ENCODE measurements at regions not wholly inside any gene's neighbourhood (a gene's known extent, or its start where the extent isn't known, plus 50 kb on each side); places are given as distances from the start of the nearest gene placed in this dataset.

DNA sequence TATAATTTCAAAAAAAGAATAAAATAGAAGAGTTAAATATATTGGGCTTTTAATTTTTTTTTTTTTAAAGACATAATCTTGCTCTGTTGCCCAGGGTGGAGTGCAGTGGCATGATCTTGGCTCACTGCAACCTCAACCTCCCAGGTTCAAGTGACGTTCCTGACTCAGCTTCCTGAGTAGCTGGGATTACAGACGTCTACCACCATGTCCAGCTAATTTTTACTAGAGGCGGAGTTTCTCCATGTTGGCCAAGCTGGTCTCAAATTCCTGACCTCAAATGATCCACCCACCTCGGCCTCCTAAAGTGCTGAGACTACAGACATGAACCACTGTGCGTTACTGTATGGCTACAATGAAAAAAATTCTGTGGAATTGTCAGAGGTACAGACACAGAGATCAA is 98.1 kb upstream of the RGPD4 start:
- TF ChIP-seq, protein P1, sequence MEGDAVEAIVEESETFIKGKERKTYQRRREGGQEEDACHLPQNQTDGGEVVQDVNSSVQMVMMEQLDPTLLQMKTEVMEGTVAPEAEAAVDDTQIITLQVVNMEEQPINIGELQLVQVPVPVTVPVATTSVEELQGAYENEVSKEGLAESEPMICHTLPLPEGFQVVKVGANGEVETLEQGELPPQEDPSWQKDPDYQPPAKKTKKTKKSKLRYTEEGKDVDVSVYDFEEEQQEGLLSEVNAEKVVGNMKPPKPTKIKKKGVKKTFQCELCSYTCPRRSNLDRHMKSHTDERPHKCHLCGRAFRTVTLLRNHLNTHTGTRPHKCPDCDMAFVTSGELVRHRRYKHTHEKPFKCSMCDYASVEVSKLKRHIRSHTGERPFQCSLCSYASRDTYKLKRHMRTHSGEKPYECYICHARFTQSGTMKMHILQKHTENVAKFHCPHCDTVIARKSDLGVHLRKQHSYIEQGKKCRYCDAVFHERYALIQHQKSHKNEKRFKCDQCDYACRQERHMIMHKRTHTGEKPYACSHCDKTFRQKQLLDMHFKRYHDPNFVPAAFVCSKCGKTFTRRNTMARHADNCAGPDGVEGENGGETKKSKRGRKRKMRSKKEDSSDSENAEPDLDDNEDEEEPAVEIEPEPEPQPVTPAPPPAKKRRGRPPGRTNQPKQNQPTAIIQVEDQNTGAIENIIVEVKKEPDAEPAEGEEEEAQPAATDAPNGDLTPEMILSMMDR (IDR thresholded peaks at IDR 0.05; ENCODE audit: insufficient read depth, low read depth, low read length), result no peak
- DNase-seq (ENCODE audit: low read depth), result no peak
- ChIA-PET POLR2A (no interaction called here), CTCF (no interaction called here)
- Histone ChIP-seq H3K27me3 (ENCODE audit: control insufficient read depth, insufficient read depth, low read length) (no peaks in the 10 kb centered on the region), H3K36me3 (ENCODE audit: control insufficient read depth, insufficient read depth, low read length) (no peaks in the 10 kb centered on the region), H3K4me3 (ENCODE audit: low read depth, low read length) (no peak overlapping the region)

DNA sequence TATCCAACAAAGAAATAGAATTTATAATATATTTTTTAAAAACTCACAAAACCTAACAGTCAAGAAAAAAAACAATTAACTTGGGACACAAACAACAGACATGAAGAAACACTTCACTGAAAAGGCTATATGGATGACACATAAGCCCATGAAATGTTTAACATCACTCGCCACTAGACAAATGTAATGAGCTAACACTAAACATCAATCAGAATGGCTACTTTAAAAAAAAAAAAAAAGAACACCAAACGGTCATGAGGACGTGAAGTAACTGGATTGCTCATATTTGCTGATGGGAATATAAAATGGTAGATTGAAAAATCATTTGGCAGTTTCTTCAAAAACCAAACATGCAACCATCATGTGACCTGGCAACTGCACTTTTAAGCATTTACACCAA is 97.3 kb upstream of the RGPD4 start:
- Histone ChIP-seq H3K27me3 (ENCODE audit: control insufficient read depth, insufficient read depth, low read length) (no peaks in the 10 kb centered on the region), H3K4me3 (ENCODE audit: low read depth, low read length) (no peak overlapping the region), H3K36me3 (ENCODE audit: control insufficient read depth, insufficient read depth, low read length) (no peaks in the 10 kb centered on the region)
- CTCF ChIA-PET, result no interaction called here
- TF ChIP-seq, protein P1 (IDR thresholded peaks at IDR 0.05; ENCODE audit: insufficient read depth, low read depth, low read length), result no peak
- no peak for DNase-seq (ENCODE audit: low read depth)
- POLR2A ChIA-PET, result no interaction called here

DNA sequence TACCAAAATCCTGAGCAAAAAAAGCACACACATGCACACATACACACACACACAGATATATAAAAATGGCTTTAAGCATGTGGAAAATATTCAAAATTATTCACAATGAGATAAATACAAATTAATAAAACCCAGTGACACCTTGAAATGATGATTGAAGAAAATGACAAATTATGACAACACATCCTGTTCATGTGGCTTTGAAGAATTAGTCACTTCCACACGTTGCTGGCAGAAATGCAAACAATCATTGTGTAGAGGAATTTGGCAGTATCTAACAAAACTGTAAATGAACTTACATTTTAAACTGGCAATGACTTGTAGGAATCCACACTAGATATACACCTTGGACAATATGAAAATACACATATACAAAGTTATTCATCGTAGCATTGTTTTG is 95.8 kb upstream of the RGPD4 start:
- POLR2A ChIA-PET, result no interaction called here

DNA sequence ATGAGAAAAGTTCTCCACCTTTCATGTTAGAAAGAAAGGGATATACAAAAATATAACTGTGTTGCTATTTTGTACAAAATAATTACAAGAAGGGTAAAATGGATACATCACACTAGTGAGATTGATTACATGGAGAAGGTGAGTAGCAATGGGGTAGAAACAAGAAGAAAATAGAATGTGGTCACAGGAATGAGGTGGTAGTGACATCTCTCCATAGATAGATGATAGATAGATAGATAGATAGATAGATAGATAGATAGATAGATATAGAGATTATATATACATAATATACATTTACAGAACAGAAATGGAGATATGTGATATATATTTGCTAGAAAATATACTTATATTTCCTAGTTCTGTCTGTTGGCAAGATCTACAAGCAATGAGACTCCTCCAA is 95.3 kb upstream of the RGPD4 start:
- no peak for DNase-seq (ENCODE audit: low read depth)
- ChIA-PET POLR2A (no interaction called here), CTCF (no interaction called here)
- TF ChIP-seq, protein P1 (IDR thresholded peaks at IDR 0.05; ENCODE audit: insufficient read depth, low read depth, low read length), result no peak
- Histone ChIP-seq H3K4me3 (ENCODE audit: low read depth, low read length) (no peak overlapping the region), H3K36me3 (ENCODE audit: control insufficient read depth, insufficient read depth, low read length) (no peaks in the 10 kb centered on the region), H3K27me3 (ENCODE audit: control insufficient read depth, insufficient read depth, low read length) (no peaks in the 10 kb centered on the region)

More for the DNA sequence above, 95.8 kb upstream of the RGPD4 start:
- no peaks in the 10 kb centered on the region for H3K27me3 ChIP-seq (ENCODE audit: control insufficient read depth, insufficient read depth, low read length)
- TF ChIP-seq, protein P1 (IDR thresholded peaks at IDR 0.05; ENCODE audit: insufficient read depth, low read depth, low read length), result no peak
- no peaks in the 10 kb centered on the region for H3K36me3 ChIP-seq (ENCODE audit: control insufficient read depth, insufficient read depth, low read length)
- CTCF ChIA-PET, result no interaction called here
- no peak overlapping the region for H3K4me3 ChIP-seq (ENCODE audit: low read depth, low read length)
- no peak for DNase-seq (ENCODE audit: low read depth)

DNA sequence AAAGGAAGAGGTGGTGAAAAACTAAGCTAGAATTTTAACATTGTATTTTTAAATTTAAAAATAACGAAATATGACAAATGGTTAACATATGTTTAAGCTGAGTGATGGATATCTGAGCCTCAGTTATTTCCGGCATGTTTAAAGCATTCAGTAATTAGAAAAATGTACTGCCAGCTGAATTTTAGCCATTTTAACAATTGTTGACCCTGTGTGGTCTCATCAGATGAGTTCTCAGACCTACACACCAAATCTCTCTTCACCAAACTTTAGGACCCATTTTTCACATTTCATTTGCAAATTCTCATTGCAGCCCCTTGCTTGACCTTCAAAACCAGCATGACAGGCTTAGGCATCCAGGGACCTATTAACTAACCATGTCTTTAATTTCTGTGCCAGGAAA is 91.5 kb upstream of the RGPD4 start:
- no peak for DNase-seq (ENCODE audit: low read depth)
- H3K4me3 ChIP-seq (ENCODE audit: low read depth, low read length), result no peak overlapping the region
- CTCF ChIA-PET, result no interaction called here
- H3K36me3 ChIP-seq (ENCODE audit: control insufficient read depth, insufficient read depth, low read length), result no peaks in the 10 kb centered on the region
- POLR2A ChIA-PET, result no interaction called here
- TF ChIP-seq, protein P1 (IDR thresholded peaks at IDR 0.05; ENCODE audit: insufficient read depth, low read depth, low read length), result no peak
- H3K27me3 ChIP-seq (ENCODE audit: control insufficient read depth, insufficient read depth, low read length), result no peaks in the 10 kb centered on the region
